K562 (cell line): ENCODE measurements at regions not wholly inside any gene's neighbourhood (a gene's known extent, or its start where the extent isn't known, plus 50 kb on each side); places are given as distances from the start of the nearest gene placed in this dataset.

ENCODE experiments used
- CREB3 ChIP-seq: fragments of 450-650 bp; conservative IDR thresholded peaks from 2 replicates; pipeline ENCODE4 v1.6.1; 2016; ENCODE audit warnings: missing genetic modification characterization, low read depth, mild to moderate bottlenecking, missing compliant biosample characterization, moderate library complexity
- E4F1 ChIP-seq: fragments of 250-450 bp; sonication (Bioruptor Pico); IDR thresholded peaks from 2 replicates; pipeline ENCODE4 v1.5.0; 2021; ENCODE audit warnings: mild to moderate bottlenecking, borderline replicate concordance
- HDAC6 ChIP-seq: IDR thresholded peaks from 2 replicates; pipeline ENCODE4 v1.6.1; 2012; ENCODE audit warnings: low read depth, mild to moderate bottlenecking, control low read depth, inconsistent platforms, low read length, moderate library complexity
- MTF1 ChIP-seq: fragments of 250-450 bp; sonication (Bioruptor Pico); IDR thresholded peaks from 2 replicates; pipeline ENCODE4 v1.9.0; 2021; ENCODE audit warnings: moderate library complexity, mild to moderate bottlenecking, inconsistent platforms, borderline replicate concordance
- NFYB ChIP-seq: IDR thresholded peaks from 2 replicates; pipeline ENCODE4 v1.6.1; 2011; ENCODE audit warnings: mild to moderate bottlenecking, moderate library complexity; ENCODE audit not compliant: insufficient read length; ENCODE audit errors: extremely low read depth
- PHF20 ChIP-seq: fragments of 450-650 bp; IDR thresholded peaks from 2 replicates; pipeline ENCODE4 v1.6.1; 2018; ENCODE audit not compliant: partially characterized antibody
- POLR2A ChIP-seq: fragments of 450-650 bp; conservative IDR thresholded peaks from 2 replicates; pipeline ENCODE4 v1.6.1; 2016
- POLR2AphosphoS5 ChIP-seq: IDR thresholded peaks from 2 replicates; pipeline ENCODE4 v1.6.1; 2011; ENCODE audit warnings: mild to moderate bottlenecking, low read depth, low read length, moderate library complexity; ENCODE audit not compliant: control insufficient read depth, insufficient read depth
- POLR2B ChIP-seq: fragments of 450-650 bp; IDR thresholded peaks from 2 replicates; pipeline ENCODE4 v1.6.1; 2018; ENCODE audit warnings: low read depth; ENCODE audit not compliant: partially characterized antibody
- POLR3A ChIP-seq: IDR thresholded peaks from 2 replicates; pipeline ENCODE4 v1.6.1; 2011; ENCODE audit warnings: borderline replicate concordance, mild to moderate bottlenecking, moderate library complexity; ENCODE audit not compliant: insufficient read length, insufficient read depth; ENCODE audit errors: extremely low read depth
- RAD51 ChIP-seq: fragments of 450-650 bp; IDR thresholded peaks from 2 replicates; pipeline ENCODE4 v1.7.1; 2016; ENCODE audit warnings: low read depth, mild to moderate bottlenecking, borderline replicate concordance
- SP1 ChIP-seq: sonication (generic); formaldehyde crosslinking; IDR thresholded peaks from 2 replicates; pipeline ENCODE4 v1.8.1; 2022; ENCODE audit warnings: mild to moderate bottlenecking, missing genetic modification reagents
- ZNF12 ChIP-seq: sonication (generic); formaldehyde crosslinking; IDR thresholded peaks from 2 replicates; pipeline ENCODE4 v1.4.0; 2020; ENCODE audit warnings: mild to moderate bottlenecking, missing genetic modification reagents

- TF ChIP-seq E4F1: no peak
- no peak for TF ChIP-seq ZNF12 (CRISPR knock-in tag)
- TF ChIP-seq MTF1 (CRISPR knock-in tag): no peak
- TF ChIP-seq NFYB: no peak
- no peak for TF ChIP-seq SP1 (CRISPR knock-in tag)
- TF ChIP-seq PHF20: no peak
- TF ChIP-seq POLR2A: no peak
- TF ChIP-seq POLR2AphosphoS5: no peak
- no peak for TF ChIP-seq POLR3A
- TF ChIP-seq CREB3: no peak
- TF ChIP-seq HDAC6: no peak
- TF ChIP-seq RAD51: no peak
- no peak for TF ChIP-seq POLR2B
Measured at GRCh38 chr10:81009296-81009695, 471.6 kb downstream of the SH2D4B start.
